ENCODE measurements at regions not wholly inside any gene's neighbourhood (a gene's known extent, or its start where the extent isn't known, plus 50 kb on each side); places are given as distances from the start of the nearest gene placed in this dataset.

GRCh38 chr9:13035822-13036221 is 243.7 kb downstream of the MPDZ start:
- no peak overlapping the region for H3K27ac Mint-ChIP-seq
- H2AFZ ChIP-seq, result no peak overlapping the region

More at GRCh38 chr9:13035822-13036221, 243.7 kb downstream of the MPDZ start:
- DNase-seq (ENCODE audit: low spot score), result no peak
- Histone ChIP-seq H3K4me3 (no peak overlapping the region), H3K36me3 (ENCODE audit: insufficient read depth) (no peaks in the 10 kb centered on the region), H3K4me1 (ENCODE audit: insufficient read depth) (no peaks in the 10 kb centered on the region), H3K4me2 (no peak overlapping the region), H3K27me3 (ENCODE audit: insufficient read depth) (no peaks in the 10 kb centered on the region), H4K20me1 (replicated peaks; ENCODE audit: insufficient read depth) (no peaks in the 10 kb centered on the region), H3F3A (replicated peaks; ENCODE audit: low read depth) (no peaks in the 10 kb centered on the region), H3K9me2 (ENCODE audit: insufficient read depth) (no peaks in the 10 kb centered on the region), H3K27ac (ENCODE audit: low read depth) (peak overlapping the region; percentile 26; the same call in 1 of the 2 replicates), H3K79me2 (replicated peaks; ENCODE audit: insufficient read depth) (no peaks in the 10 kb centered on the region)
- Mint-ChIP-seq H3K4me3 (no peak overlapping the region), H3K9me3 (peaks cover 3% of the 10 kb centered on the region; the same call in 2 of the 3 replicates), H3K36me3 (ENCODE audit: low read depth) (no peaks in the 10 kb centered on the region; the same call in 2 of the 3 replicates), H3K4me1 (no peaks in the 10 kb centered on the region; the same call in 2 of the 3 replicates), H3K27me3 (ENCODE audit: insufficient read depth, low read depth, poor library complexity) (no peaks in the 10 kb centered on the region)
- ATAC-seq, result no peak
- TF ChIP-seq POLR2AphosphoS5 (IDR thresholded peaks at IDR 0.05; ENCODE audit: low read depth), result no peak
- no peak for TF ChIP-seq ZNF462 (CRISPR knock-in tag; IDR thresholded peaks at IDR 0.05)
- TF ChIP-seq ZNF331 (CRISPR knock-in tag; IDR thresholded peaks at IDR 0.05; ENCODE audit: low read depth), result no peak
- TF ChIP-seq ZNF114 (CRISPR knock-in tag; IDR thresholded peaks at IDR 0.05), result no peak
- no peak for TF ChIP-seq EZH2phosphoT487 (IDR thresholded peaks at IDR 0.05; ENCODE audit: unreplicated experiment)
- TF ChIP-seq JUNB (IDR thresholded peaks at IDR 0.05; ENCODE audit: unreplicated experiment), result no peak
- TF ChIP-seq EZH2 (IDR thresholded peaks at IDR 0.05; ENCODE audit: low read depth, unreplicated experiment), result no peak
- TF ChIP-seq STAT1 (IDR thresholded peaks at IDR 0.05; ENCODE audit: unreplicated experiment), result no peak
- TF ChIP-seq CREB1 (CRISPR knock-in tag; IDR thresholded peaks at IDR 0.05; ENCODE audit: low read depth), result no peak
- no peak for TF ChIP-seq ETS1 (IDR thresholded peaks at IDR 0.05)
- TF ChIP-seq, protein P1, sequence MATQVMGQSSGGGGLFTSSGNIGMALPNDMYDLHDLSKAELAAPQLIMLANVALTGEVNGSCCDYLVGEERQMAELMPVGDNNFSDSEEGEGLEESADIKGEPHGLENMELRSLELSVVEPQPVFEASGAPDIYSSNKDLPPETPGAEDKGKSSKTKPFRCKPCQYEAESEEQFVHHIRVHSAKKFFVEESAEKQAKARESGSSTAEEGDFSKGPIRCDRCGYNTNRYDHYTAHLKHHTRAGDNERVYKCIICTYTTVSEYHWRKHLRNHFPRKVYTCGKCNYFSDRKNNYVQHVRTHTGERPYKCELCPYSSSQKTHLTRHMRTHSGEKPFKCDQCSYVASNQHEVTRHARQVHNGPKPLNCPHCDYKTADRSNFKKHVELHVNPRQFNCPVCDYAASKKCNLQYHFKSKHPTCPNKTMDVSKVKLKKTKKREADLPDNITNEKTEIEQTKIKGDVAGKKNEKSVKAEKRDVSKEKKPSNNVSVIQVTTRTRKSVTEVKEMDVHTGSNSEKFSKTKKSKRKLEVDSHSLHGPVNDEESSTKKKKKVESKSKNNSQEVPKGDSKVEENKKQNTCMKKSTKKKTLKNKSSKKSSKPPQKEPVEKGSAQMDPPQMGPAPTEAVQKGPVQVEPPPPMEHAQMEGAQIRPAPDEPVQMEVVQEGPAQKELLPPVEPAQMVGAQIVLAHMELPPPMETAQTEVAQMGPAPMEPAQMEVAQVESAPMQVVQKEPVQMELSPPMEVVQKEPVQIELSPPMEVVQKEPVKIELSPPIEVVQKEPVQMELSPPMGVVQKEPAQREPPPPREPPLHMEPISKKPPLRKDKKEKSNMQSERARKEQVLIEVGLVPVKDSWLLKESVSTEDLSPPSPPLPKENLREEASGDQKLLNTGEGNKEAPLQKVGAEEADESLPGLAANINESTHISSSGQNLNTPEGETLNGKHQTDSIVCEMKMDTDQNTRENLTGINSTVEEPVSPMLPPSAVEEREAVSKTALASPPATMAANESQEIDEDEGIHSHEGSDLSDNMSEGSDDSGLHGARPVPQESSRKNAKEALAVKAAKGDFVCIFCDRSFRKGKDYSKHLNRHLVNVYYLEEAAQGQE (IDR thresholded peaks at IDR 0.05; ENCODE audit: unreplicated experiment), result no peak
- TF ChIP-seq, protein P2, sequence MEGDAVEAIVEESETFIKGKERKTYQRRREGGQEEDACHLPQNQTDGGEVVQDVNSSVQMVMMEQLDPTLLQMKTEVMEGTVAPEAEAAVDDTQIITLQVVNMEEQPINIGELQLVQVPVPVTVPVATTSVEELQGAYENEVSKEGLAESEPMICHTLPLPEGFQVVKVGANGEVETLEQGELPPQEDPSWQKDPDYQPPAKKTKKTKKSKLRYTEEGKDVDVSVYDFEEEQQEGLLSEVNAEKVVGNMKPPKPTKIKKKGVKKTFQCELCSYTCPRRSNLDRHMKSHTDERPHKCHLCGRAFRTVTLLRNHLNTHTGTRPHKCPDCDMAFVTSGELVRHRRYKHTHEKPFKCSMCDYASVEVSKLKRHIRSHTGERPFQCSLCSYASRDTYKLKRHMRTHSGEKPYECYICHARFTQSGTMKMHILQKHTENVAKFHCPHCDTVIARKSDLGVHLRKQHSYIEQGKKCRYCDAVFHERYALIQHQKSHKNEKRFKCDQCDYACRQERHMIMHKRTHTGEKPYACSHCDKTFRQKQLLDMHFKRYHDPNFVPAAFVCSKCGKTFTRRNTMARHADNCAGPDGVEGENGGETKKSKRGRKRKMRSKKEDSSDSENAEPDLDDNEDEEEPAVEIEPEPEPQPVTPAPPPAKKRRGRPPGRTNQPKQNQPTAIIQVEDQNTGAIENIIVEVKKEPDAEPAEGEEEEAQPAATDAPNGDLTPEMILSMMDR (conservative IDR thresholded peaks at IDR 0.05; ENCODE audit: low read depth in 2 of 2), result no peak
- no peak for TF ChIP-seq NANOG (IDR thresholded peaks at IDR 0.05; ENCODE audit: borderline replicate concordance)

Data from GM23338 (cell line).